NT2/D1 (cell line): ENCODE measurements at regions not wholly inside any gene's neighbourhood (a gene's known extent, or its start where the extent isn't known, plus 50 kb on each side); places are given as distances from the start of the nearest gene placed in this dataset.

Experiments
- SUZ12 ChIP-seq: IDR thresholded peaks from 2 replicates; pipeline ENCODE4 v1.6.1; 2011; ENCODE audit not compliant: insufficient read length, insufficient read depth; ENCODE audit errors: extremely low read depth
- ZNF274 ChIP-seq: IDR thresholded peaks from 2 replicates; pipeline ENCODE4 v1.6.1; 2011; ENCODE audit warnings: mild to moderate bottlenecking, low read depth, low read length

GRCh38 chr18:25827228-25827627, 263.2 kb downstream of the SS18 start:
- TF ChIP-seq SUZ12, result no peak
- TF ChIP-seq ZNF274, result no peak
